ENCODE measurements at regions not wholly inside any gene's neighbourhood (a gene's known extent, or its start where the extent isn't known, plus 50 kb on each side); places are given as distances from the start of the nearest gene placed in this dataset.

GRCh38 chr2:76640905-76641304 lies 881.3 kb downstream of the LRRTM4 start:
- TF ChIP-seq CTCF (IDR thresholded peaks at IDR 0.05) (no peak), POLR2A (IDR thresholded peaks at IDR 0.05) (no peak)
- no peaks in the 10 kb centered on the region for H3K36me3 ChIP-seq
- intact Hi-C loops (cut with DNase I), result no loop called here
- WGBS (ENCODE audit: insufficient coverage, low coverage, low lambda C conversion rate, missing lambda C conversion rate), result 47% methylated on average over 1 of the region's 1 CpG
- H3K4me3 ChIP-seq, result no peak overlapping the region
- H3K4me1 ChIP-seq, result no peaks in the 10 kb centered on the region
- DNase-seq (no peak), ATAC-seq (no peak)
- H3K27ac ChIP-seq, result no peak overlapping the region
- H3K27me3 ChIP-seq, result no peaks in the 10 kb centered on the region
- H3K9me3 ChIP-seq, result no peaks in the 10 kb centered on the region

DNA sequence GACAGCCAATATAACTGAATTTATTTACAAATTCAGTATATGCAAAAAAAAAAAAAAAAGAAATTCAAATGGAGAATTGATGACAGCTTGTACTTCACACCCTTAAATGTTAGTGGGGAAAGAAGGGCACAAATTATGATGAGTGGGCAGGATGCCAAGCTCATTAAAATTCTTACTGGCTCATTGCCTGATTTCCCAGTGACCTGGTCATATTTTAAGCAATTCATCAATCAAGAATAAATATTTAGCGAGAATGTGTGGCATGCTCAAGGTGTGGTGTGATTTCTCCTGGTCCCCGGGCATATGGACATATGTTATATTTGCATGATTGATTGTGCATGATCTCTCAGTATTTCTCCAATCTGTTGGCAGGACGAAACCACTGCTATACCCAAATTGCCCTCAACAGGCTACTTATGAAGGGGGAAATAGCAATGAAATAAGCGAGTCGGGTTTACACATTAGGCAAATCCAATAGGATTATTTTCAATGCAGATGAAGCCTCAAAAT lies 883.0 kb downstream of the LRRTM4 start:
- 54% methylated on average over 5 of the region's 5 CpGs for WGBS (ENCODE audit: insufficient coverage, low coverage, low lambda C conversion rate, missing lambda C conversion rate)
- Histone ChIP-seq H3K4me1 (no peaks in the 10 kb centered on the region), H3K36me3 (no peaks in the 10 kb centered on the region), H3K27me3 (no peaks in the 10 kb centered on the region), H3K27ac (no peak overlapping the region), H3K4me3 (no peak overlapping the region), H3K9me3 (no peaks in the 10 kb centered on the region)
- ATAC-seq (no peak), DNase-seq (no peak)
- TF ChIP-seq CTCF (IDR thresholded peaks at IDR 0.05) (no peak), POLR2A (IDR thresholded peaks at IDR 0.05) (no peak)
- intact Hi-C loops (cut with DNase I), result no loop called here

DNA sequence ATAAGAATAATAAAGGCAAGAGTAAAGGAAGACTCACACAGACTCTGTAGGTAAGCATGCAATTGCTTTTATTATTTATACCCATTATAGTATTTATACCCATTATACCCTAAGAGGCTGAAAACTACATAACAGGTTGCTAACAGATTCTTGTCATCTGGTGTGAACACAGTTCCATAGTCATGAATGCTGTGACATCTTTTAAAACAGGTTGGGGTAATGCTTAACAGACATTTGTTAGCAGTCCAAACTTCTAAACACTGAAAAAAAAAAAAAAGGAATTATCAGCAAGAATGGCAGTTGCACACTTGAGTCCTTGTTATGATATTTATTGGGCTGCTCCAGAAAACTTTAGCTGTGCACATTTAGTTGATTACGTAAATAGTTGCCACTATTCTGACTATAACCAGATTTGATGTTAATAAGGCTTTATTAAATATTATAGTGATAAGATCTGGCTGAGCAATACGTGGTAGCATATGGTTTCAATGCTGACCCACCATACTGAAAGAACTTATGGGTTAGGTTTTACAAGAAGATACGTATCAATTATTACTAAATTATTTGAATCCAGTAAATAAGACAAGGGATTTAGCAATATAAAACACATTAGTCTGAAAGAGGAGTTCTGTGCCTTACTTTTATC lies 888.8 kb downstream of the LRRTM4 start:
- H3K4me1 ChIP-seq, result no peaks in the 10 kb centered on the region
- no peak for ATAC-seq
- WGBS (ENCODE audit: insufficient coverage, low coverage, low lambda C conversion rate, missing lambda C conversion rate), result 68% methylated on average over 3 of the region's 3 CpGs
- no peaks in the 10 kb centered on the region for H3K9me3 ChIP-seq
- no peak overlapping the region for H3K4me3 ChIP-seq
- intact Hi-C loops (cut with DNase I), result no loop called here
- no peak for DNase-seq
- no peak overlapping the region for H3K27ac ChIP-seq
- no peaks in the 10 kb centered on the region for H3K36me3 ChIP-seq
- no peaks in the 10 kb centered on the region for H3K27me3 ChIP-seq
- TF ChIP-seq POLR2A (IDR thresholded peaks at IDR 0.05) (no peak), CTCF (IDR thresholded peaks at IDR 0.05) (no peak)

GRCh38 chr2:76625101-76625500 lies 897.1 kb downstream of the LRRTM4 start:
- Histone ChIP-seq H3K36me3 (no peaks in the 10 kb centered on the region), H3K27me3 (no peaks in the 10 kb centered on the region), H3K4me3 (no peak overlapping the region), H3K4me1 (no peaks in the 10 kb centered on the region), H3K27ac (no peak overlapping the region), H3K9me3 (no peaks in the 10 kb centered on the region)
- TF ChIP-seq POLR2A (IDR thresholded peaks at IDR 0.05) (no peak), CTCF (IDR thresholded peaks at IDR 0.05) (no peak)
- intact Hi-C loops (cut with DNase I), result no loop called here
- ATAC-seq (no peak), DNase-seq (no peak)
- 40% methylated on average over 1 of the region's 3 CpGs for WGBS (ENCODE audit: insufficient coverage, low coverage, low lambda C conversion rate, missing lambda C conversion rate)

DNA sequence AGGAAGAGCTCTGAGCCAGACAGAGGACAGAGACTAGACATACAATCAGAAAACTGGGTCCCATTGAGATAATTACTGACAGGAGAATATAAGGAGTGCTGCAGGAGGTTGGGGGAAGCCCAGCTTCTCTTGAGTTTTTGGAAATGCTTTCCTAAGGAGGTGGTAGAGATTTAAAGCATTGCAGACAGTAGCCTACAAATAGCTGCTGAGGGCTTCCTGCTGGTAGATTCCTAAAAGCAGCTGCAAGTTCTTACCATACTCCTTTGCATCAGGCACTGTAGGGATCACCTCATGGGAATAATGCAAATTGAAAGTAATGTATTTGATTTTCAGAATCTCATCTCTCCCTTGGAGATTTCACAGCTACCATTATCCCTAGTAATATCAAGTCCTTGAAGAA lies 902.6 kb upstream of the GCFC2 start:
- DNase-seq (no peak), ATAC-seq (no peak)
- H3K4me1 ChIP-seq, result no peaks in the 10 kb centered on the region
- no peaks in the 10 kb centered on the region for H3K27me3 ChIP-seq
- no peak for TF ChIP-seq POLR2A (IDR thresholded peaks at IDR 0.05)
- no peak for TF ChIP-seq CTCF (IDR thresholded peaks at IDR 0.05)
- no peaks in the 10 kb centered on the region for H3K9me3 ChIP-seq
- intact Hi-C loops (cut with DNase I), result no loop called here
- no peak overlapping the region for H3K27ac ChIP-seq
- H3K36me3 ChIP-seq, result no peaks in the 10 kb centered on the region
- no peak overlapping the region for H3K4me3 ChIP-seq

All from right lobe of liver (tissue), 6 donors.